NOMO-1 (cell line): ENCODE measurements at regions not wholly inside any gene's neighbourhood (a gene's known extent, or its start where the extent isn't known, plus 50 kb on each side); places are given as distances from the start of the nearest gene placed in this dataset.
"Not testable (repeated sequence)": the region's sequence is repeated elsewhere in the genome, so short reads cannot be mapped to it uniquely, and the experiment has no call there.

Experiments
- DNase-seq, 2 experiments: peaks; one replicate each; lab custom pipeline; 2025; ENCODE audit not compliant: unreplicated experiment in 2 of 2; lab: John Stamatoyannopoulos, UW

- DNase-seq, result no peak
Measured at GRCh38 chr6:137795501-137795900, 71.6 kb upstream of the TNFAIP3 start.

DNA sequence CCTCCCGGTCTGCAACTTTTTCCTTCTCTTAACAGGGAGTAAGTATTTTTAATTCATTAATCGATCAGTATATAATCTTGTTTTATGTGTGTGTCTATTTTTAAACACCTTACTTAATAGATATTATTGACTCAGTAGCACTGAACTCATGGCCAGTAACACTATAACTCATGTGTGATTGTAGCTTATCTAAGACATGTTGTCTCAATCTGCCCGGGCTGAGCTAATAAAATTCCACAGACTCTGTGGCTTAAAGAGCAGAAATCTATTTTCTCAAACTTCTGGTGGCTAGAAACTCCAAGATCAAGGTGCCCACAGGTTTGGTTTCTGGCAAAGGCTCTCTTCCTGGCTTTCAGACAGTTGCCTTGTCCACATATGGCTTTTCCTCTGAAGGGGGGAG is 68.8 kb upstream of the TNFAIP3 start:
- no peak for DNase-seq

DNA sequence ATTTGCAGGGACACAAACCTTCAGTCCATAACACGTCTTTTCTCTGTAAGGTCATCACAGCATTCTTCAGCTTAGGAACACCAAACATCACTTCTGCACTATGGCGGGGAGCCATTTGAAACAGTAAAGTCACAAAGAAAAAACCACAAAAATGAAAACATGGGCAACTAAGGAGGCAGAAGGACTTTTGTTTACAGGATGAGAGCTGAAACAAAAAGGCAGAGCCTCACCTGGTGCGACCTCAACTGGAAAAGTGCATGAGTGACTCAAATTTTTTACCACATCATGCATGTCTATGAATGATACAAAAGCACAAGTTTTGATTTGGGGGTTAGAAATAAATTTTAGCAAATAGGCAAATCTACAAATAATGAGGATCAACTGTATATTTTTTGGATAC is 68.2 kb upstream of the TNFAIP3 start:
- no peak for DNase-seq

DNA sequence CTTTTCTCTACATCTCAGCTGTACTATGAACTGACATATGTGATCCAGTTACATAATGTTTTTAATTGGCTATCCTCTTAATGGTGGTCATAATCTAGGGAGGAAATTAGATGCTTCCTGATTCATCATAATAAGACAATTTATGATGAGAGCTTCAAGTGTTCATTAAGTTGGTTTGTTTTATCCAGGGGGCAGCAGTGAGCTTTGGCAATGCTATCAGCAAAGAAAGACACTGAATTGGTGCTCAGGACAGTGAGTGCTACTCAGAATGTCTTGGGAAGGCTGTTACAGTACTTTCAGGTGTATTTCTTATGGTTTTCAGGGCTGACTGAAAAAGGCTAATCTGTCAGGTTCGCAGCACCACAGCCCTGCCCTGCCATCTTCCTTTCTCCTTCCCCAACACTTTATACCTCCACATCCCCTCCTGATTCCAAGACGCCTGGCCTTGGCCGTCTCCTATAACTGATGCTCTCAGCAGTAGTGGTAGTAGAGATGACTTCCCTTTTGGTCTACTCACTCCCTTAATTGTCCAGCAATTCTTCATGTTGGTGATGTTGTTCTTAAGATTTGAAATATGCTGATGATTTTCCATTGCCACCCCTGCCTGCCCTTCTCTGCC is 67.0 kb upstream of the TNFAIP3 start:
- peak in 1 of 2 experiments; percentile 37 for DNase-seq

GRCh38 chr6:137800762-137801161 is 66.3 kb upstream of the TNFAIP3 start:
- DNase-seq, result no peak

GRCh38 chr6:137801352-137802114 is 65.5 kb upstream of the TNFAIP3 start:
- no peak for DNase-seq

GRCh38 chr6:137802408-137803182 is 64.5 kb upstream of the TNFAIP3 start:
- DNase-seq, result no peak

DNA sequence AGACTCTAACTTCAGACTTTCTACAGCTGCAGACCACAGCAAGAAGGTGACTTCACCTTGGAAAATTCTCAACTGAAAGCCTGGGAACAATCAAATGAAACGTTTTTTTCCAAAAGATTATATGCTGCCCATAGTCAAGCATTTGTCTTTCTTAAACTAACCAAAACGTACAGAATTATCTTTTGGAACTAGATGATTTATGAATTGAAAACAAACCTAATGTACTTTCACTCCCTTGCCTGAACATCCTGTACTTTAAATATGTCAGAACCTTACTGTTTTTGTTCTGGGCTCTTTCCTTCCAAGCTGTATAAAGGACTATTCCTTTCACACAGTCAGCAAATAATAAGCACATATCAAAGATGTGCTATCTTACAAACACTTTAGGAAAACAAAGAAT is 62.4 kb upstream of the TNFAIP3 start:
- no peak for DNase-seq

DNA sequence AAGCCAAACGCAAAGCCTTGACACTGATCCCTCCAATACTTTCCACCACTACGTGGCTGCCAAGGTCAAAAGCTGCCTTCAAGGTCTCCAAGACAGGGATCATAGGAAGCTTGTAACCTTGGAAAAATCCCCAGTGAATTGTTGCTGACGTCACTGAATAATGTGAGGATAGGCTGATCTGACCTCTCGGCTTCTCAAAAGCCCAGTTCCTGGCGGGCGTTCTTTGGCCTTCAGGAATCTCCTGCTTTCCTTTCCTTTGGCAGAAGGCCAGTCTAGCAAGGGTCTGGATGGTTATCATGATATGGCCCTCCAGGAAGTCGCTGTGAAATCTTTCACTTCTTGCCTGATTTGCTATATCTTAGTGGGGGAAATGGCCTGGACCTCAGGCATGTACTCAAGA is 61.4 kb upstream of the TNFAIP3 start:
- DNase-seq, result no peak

- DNase-seq, result no peak
Measured at GRCh38 chr6:137806914-137807682, 60.0 kb upstream of the TNFAIP3 start.

GRCh38 chr6:137808191-137808590 is 58.9 kb upstream of the TNFAIP3 start:
- no peak for DNase-seq

- DNase-seq, result no peak
Measured at GRCh38 chr6:137808836-137809315, 58.2 kb upstream of the TNFAIP3 start.

- DNase-seq, result not testable (repeated sequence)
Measured at GRCh38 chr6:137809895-137810553, 57.0 kb upstream of the TNFAIP3 start.

GRCh38 chr6:137810554-137811120 is 56.4 kb upstream of the TNFAIP3 start:
- no peak for DNase-seq

GRCh38 chr6:137811121-137811915 is 55.7 kb upstream of the TNFAIP3 start:
- peak; percentile 61 to 91 for DNase-seq

DNA sequence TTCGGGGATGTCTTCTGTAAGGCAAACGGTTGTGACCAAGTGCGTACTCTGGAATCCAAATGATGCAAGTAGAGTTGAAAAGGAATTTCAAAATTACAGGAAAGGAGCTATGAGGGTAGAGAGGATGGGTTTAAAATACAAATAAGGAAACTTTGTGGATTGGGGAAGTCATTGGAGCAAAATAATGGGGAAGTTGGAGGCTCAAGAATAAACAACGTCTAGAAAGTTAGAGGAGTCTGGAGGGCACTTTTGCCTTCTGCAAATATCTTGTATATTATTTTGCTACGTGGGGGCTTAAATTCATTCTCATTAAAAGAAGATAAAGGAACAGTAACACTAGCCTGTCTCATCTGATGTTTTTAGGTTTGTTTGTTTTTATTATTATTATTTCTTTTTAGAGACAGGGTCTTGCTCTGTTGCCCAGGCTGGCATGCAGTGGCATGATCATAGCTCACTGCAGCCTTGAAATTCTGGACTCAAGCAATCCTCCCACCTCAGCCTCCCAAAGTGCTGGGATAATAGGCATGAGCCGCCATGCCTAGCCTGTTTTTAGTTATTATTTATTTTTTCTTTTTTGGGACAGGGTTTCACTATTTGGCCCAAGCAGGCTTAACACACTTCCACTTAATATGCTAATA is 55.0 kb upstream of the TNFAIP3 start:
- DNase-seq, result peak in 1 of 2 experiments; percentile 64

- DNase-seq, result no peak
Measured at GRCh38 chr6:137813308-137813970, 53.6 kb upstream of the TNFAIP3 start.

- DNase-seq, result not testable (repeated sequence)
Measured at GRCh38 chr6:137814030-137814429, 53.0 kb upstream of the TNFAIP3 start.
